HL-60 (cell line): ENCODE measurements at regions not wholly inside any gene's neighbourhood (a gene's known extent, or its start where the extent isn't known, plus 50 kb on each side); places are given as distances from the start of the nearest gene placed in this dataset.
A peak's percentile ranks its signal among the peaks of the same experiment; 100 is the strongest.

Source experiments
- DNase-seq, 2 experiments: peaks; one replicate each; pipeline ENCODE4 v3.0.0-alpha.2; 2010 to 2020; ENCODE audit warnings: low read depth in 1 of 2, low spot score in 1 of 2
- H3K27ac ChIP-seq: fragments of 250-450 bp; sonication (Bioruptor Pico); replicated peaks from 2 replicates; pipeline ENCODE4 v1.5.1; 2020; ENCODE audit warnings: mild to moderate bottlenecking, moderate library complexity
- H3K27me3 ChIP-seq: fragments of 250-450 bp; sonication (Bioruptor Pico); 2 replicates; pipeline ENCODE4 v1.5.1; 2021; ENCODE audit warnings: mild to moderate bottlenecking, moderate library complexity; ENCODE audit not compliant: insufficient read depth, poor library complexity, severe bottlenecking
- H3K4me3 ChIP-seq: replicated peaks from 2 replicates; pipeline ENCODE4 v1.5.1; 2011; ENCODE audit warnings: mild to moderate bottlenecking, control low read depth, low read length; ENCODE audit not compliant: insufficient read depth
- GABPA ChIP-seq: IDR thresholded peaks from 2 replicates; pipeline ENCODE4 v1.6.1; 2012; ENCODE audit warnings: low read depth
- POLR2AphosphoS5 ChIP-seq: IDR thresholded peaks from 2 replicates; pipeline ENCODE4 v1.6.1; 2012; ENCODE audit warnings: low read depth
- SPI1 ChIP-seq: IDR thresholded peaks from 2 replicates; pipeline ENCODE4 v1.6.1; 2012; ENCODE audit warnings: low read depth, mild to moderate bottlenecking, borderline replicate concordance
- TF ChIP-seq, protein P1 (sequence below): IDR thresholded peaks from one replicate; pipeline ENCODE4 v1.5.1; 2011; ENCODE audit warnings: low read length, control low read depth, inconsistent platforms; ENCODE audit not compliant: insufficient read depth
- TF ChIP-seq, protein P2 (sequence below): IDR thresholded peaks from 2 replicates; pipeline ENCODE4 v1.6.1; 2012; ENCODE audit warnings: low read depth; ENCODE audit not compliant: insufficient replicate concordance

DNA sequence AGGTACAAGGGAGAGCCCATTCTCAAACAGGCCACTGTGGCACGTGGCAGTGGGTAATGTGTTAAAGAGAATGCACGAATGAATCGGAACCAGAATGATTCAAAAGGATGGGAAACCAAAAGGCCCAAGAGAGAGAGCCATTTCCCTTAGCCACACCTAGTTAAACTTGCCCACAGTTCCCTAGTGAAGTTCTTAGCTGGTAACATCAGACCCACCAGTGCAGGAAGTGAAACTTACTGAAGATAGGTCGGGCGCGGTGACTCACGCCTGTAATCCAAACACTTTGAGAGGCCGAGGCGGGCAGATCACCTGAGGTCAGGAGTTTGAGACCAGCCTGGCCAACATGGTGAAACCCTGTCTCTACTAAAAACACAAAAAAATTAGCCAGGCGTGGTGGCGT, 97.1 kb downstream of the MEX3B start:
- peak in 1 of 2 experiments; percentile 23 for DNase-seq
- TF ChIP-seq POLR2AphosphoS5 (no peak), GABPA (no peak), SPI1 (no peak)
- TF ChIP-seq, protein P1, sequence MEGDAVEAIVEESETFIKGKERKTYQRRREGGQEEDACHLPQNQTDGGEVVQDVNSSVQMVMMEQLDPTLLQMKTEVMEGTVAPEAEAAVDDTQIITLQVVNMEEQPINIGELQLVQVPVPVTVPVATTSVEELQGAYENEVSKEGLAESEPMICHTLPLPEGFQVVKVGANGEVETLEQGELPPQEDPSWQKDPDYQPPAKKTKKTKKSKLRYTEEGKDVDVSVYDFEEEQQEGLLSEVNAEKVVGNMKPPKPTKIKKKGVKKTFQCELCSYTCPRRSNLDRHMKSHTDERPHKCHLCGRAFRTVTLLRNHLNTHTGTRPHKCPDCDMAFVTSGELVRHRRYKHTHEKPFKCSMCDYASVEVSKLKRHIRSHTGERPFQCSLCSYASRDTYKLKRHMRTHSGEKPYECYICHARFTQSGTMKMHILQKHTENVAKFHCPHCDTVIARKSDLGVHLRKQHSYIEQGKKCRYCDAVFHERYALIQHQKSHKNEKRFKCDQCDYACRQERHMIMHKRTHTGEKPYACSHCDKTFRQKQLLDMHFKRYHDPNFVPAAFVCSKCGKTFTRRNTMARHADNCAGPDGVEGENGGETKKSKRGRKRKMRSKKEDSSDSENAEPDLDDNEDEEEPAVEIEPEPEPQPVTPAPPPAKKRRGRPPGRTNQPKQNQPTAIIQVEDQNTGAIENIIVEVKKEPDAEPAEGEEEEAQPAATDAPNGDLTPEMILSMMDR: no peak
- TF ChIP-seq, protein P2, sequence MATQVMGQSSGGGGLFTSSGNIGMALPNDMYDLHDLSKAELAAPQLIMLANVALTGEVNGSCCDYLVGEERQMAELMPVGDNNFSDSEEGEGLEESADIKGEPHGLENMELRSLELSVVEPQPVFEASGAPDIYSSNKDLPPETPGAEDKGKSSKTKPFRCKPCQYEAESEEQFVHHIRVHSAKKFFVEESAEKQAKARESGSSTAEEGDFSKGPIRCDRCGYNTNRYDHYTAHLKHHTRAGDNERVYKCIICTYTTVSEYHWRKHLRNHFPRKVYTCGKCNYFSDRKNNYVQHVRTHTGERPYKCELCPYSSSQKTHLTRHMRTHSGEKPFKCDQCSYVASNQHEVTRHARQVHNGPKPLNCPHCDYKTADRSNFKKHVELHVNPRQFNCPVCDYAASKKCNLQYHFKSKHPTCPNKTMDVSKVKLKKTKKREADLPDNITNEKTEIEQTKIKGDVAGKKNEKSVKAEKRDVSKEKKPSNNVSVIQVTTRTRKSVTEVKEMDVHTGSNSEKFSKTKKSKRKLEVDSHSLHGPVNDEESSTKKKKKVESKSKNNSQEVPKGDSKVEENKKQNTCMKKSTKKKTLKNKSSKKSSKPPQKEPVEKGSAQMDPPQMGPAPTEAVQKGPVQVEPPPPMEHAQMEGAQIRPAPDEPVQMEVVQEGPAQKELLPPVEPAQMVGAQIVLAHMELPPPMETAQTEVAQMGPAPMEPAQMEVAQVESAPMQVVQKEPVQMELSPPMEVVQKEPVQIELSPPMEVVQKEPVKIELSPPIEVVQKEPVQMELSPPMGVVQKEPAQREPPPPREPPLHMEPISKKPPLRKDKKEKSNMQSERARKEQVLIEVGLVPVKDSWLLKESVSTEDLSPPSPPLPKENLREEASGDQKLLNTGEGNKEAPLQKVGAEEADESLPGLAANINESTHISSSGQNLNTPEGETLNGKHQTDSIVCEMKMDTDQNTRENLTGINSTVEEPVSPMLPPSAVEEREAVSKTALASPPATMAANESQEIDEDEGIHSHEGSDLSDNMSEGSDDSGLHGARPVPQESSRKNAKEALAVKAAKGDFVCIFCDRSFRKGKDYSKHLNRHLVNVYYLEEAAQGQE: no peak
- Histone ChIP-seq H3K27me3 (no peaks in the 10 kb centered on the region), H3K4me3 (no peak overlapping the region), H3K27ac (no peak overlapping the region)

DNA sequence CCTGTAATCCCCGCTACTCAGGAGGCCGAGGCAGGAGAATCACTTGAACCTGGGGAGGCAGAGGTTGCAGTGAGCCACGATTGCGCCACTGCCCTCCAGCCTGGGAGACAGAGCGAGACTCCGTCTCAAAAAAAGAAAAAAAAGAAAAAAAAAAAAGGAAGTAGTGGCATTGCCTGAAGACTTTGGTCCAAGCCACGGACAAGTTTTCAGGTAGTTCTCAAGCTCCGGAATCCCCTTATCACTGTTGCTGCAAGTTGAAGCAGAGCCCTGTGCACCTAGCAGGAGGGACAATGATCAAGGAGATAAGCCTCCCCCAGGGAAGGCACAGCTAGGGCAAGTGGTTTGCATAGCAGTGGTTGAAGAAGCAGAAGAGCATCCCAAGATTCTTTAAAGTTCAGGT, 97.6 kb downstream of the MEX3B start:
- no peak overlapping the region for H3K4me3 ChIP-seq
- H3K27me3 ChIP-seq: no peaks in the 10 kb centered on the region
- H3K27ac ChIP-seq: no peak overlapping the region
- DNase-seq: peak; percentile 3 to 63
- peak; percentile 15; the same call in 1 of the 2 replicates for TF ChIP-seq SPI1
- TF ChIP-seq, protein P1: no peak

DNA sequence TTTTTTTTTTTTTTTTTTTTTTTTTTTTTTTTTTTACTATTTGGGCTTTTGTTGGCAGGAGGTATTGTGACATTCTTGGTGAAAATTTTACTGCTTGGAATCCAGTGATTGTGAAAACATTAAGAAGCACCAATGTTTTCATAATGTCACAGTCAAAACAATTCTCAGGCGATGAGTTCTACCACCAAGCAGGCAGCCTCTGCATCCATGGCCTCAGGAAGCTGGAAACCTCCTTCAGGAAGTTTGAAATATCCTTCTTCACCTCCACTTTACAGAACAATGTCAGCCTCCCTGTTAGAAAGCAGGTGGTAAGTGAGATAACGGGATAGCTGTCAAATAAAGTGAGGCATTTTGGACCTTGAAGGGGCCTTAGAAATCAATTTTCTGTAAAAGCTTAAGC, 98.3 kb downstream of the MEX3B start:
- no peak overlapping the region for H3K4me3 ChIP-seq
- H3K27ac ChIP-seq: 0 out of 2 replicates have a peak overlapping the region, but pooled peaks have one; percentile 23
- peak; percentile 5 to 14 for DNase-seq
- no peaks in the 10 kb centered on the region for H3K27me3 ChIP-seq
- TF ChIP-seq, protein P1: no peak
- TF ChIP-seq GABPA: no peak
- TF ChIP-seq, protein P2: no peak
- no peak for TF ChIP-seq POLR2AphosphoS5
- TF ChIP-seq SPI1: no peak; the same call in 1 of the 2 replicates

DNA sequence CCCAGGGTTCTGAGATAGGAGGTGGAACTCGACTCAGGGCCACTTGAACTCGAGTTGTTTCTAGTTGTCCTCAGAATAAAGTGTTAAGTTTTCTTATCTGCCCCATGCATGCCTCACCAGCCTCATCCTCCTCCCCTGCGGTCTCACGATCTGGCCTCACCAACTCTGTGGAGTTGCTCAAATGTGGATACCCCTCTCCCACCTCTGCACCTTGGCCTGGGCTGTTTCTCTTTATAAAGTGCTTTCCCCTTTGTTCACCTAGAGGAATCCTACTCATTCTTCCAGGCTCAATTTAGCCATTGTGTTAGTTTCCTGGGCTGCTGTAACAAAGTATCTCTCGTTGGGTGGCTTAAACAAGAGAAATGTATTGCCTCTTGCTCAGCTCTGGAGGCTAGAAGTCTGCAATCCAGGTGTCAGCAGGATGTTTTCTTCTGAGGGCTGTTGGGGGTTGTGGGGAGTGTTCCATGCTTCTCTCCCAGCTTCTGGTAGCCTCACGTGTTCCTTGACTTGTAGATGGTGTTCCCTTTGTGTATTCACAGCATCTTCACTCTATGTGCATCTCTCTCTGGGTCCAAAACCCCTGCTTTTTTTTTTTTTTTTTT, 100.7 kb downstream of the MEX3B start:
- H3K27me3 ChIP-seq: no peaks in the 10 kb centered on the region
- H3K27ac ChIP-seq: no peak overlapping the region
- H3K4me3 ChIP-seq: no peak overlapping the region
- TF ChIP-seq POLR2AphosphoS5: no peak
- TF ChIP-seq, protein P1: no peak
- TF ChIP-seq, protein P2: no peak
- no peak for DNase-seq
